ENCODE measurements at regions not wholly inside any gene's neighbourhood (a gene's known extent, or its start where the extent isn't known, plus 50 kb on each side); places are given as distances from the start of the nearest gene placed in this dataset.

DNA sequence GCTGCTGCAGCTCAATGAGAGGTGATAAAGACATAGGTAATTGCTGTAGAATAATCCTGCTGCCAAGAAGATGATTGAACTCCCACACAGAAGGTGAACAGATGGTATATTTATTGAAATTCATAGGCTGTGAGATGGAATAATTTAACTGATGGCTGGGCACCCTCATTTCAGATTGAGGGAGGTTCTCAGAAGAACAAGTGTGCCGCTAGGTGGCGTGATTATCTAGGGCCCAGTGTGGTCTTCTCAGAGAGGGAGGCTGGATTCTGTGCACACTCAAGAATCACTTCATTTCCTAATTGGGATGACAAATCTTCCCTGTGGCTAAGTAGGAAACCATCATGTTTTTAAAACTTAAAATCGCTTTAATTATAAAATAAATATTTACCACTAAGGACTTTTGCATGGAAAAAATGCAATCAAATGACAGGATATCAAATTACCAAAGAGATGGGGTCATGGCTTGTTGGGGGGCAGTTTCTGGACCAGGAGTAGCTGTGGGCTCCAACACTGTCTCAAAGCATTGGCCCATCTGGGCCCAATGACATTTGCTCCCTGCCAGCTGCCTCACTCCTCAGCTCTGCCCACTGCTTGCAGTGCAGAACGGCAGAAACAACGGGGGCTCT is 132.3 kb downstream of the SNAPC1 start:
- DNase-seq: peak; percentile 40 to 72

DNA sequence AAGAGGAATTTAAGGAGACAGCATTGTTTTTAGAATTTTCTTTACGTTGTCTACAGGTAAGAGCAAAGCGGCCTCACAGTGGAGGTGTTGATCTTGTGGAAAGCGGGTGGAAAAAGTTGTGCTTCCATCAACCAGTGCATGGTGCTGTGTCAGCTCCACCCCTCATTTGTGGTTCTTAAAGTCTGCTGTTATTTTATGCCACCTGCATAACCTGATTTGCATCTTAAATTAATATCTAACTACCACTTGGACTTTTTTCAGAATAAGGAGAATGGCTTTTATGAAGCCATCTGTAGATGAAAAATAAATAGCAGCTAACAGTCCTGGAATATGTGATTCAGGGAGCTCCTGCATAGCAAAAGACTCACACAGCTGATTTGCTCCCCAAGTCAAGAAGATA is 135.1 kb downstream of the SNAPC1 start:
- DNase-seq: no peak

- no peak for DNase-seq
Observed at GRCh38 chr14:61898568-61898967, 136.3 kb downstream of the SNAPC1 start.

DNA sequence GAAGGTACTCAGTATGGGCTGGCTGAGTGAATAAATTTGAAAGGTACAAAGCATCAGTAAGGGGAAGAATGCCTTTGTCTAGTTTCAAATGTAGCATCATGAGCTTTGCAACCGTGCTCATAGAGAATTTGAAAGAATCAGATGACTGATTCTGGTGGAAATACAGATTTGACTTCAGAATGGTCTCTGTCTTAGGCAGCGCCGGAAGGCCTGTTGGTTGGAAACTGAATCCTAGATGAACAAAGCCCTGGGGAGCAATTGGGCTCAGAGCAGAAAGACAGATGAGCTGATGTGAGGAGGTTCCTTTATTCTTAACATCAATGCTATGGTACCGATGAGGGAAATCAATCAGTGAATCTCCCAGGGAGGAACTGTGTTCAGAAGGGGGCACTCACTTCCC is 137.3 kb downstream of the SNAPC1 start:
- DNase-seq: no peak

- no peak for DNase-seq
Observed at GRCh38 chr14:61904946-61905345, 142.7 kb downstream of the SNAPC1 start.

- DNase-seq: peak in 1 of 2 experiments; percentile 47
Observed at GRCh38 chr14:61911574-61911973, 149.4 kb downstream of the SNAPC1 start.

- no peak for DNase-seq
Observed at GRCh38 chr14:61918998-61919397, 156.8 kb downstream of the SNAPC1 start.

DNA sequence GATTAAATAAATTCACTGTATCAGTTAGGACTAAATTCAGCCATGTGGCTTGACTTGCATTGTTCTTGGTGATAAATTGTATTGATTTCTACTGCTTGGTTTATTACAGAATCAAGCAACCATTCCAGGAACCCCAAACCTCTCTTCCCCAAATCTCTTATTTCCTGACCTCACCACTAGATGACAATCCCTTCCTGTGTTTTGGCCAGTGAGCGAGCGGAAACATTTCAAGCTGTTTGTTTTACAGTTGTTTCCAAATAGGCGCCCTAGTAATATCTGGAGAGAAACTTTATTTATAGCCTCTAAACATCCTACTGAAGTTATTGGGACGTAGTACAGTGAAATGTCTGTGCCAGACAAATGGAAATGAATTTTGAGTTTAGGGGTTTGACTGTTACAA is 161.1 kb downstream of the SNAPC1 start:
- DNase-seq: no peak

- DNase-seq: peak in 1 of 2 experiments; percentile 10
Observed at GRCh38 chr14:61925043-61925442, 162.8 kb downstream of the SNAPC1 start.

DNA sequence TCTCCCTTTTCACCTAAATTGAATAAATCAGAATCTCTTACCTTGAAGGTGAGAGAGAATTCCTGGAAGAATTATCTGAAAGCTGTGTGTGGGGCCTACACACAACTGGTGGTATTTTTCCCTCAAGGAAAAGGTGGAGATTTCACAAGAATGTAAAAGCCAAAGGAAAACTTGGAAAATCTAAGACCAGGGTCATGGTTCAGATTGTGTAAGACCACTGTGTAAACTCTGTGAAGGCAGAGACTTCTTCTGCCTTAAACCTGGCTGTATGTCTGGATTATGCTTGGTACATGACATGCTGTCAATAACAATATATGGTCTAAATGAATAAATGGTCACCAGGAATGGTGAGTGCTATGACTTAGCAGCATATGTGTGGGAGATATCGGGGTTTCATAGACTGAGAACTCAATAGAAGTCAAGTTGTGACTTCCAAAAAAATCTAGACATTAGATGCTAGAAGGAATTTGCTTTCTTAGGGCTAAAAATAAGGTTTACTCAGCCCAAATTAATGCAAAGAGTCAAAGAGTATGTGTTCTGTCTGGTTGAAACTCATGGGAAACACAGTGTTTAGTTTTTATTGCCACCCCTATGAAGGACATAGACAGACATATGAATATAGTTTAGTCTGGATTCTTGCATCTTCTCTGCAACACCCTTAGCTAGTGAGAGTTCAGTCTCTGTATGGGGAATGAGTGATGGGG is 163.7 kb downstream of the SNAPC1 start:
- DNase-seq: no peak

DNA sequence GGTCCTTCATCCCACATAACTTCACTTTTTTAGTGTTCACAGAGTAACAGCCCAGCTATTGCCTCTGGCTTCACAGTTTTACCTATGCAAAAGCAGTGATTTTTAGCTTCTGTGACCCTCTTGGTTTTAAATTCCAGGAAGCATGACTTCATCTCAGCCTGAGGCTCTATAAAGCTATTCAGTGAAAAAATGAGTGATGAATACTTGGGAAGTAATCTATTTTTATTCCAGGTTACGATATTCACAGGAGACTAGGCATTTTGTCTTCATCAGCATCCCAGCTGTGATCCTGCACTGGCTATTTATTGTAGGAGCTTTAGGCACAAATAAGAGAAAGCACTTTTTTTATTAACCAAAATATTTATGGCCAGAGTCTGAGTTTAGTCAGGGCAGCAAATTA is 164.8 kb downstream of the SNAPC1 start:
- no peak for DNase-seq

DNA sequence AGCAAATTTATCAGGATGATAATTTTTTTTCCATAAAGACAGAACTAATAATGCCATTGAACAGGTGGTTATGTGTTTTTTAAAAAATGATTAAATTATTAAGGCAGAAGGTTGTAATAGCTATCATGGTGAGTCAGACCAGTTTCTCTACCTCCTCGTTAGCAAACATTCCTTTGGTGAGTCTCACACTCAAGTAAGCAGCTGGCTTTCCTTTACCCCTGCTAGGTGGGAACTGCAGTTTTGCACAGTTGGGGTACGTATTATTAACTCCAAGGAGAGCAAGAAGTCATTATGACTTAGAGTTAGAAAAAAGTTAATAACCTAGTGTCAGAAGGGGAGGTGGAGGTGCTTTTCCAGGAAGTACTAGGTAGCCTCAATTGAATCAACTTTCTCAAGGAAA is 165.3 kb downstream of the SNAPC1 start:
- no peak for DNase-seq

DNA sequence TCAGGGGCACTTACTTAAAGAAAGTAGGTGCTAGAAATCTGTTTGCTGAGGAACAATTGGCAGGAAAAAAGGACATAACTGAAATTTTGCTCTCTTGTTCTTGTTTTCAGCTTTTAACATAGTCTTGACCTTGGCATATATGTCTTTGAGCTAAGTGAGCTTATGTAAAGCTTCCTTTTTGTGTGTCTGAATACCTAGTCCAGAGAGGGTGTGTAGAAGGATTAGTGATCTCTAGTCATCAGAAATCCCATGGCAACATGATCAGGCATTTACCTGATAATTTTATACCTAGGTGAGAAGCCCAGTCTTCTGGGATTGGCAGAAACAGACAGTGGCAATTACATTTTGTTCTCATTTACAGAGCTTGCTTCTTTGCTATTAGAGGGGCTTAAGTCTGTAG is 166.1 kb downstream of the SNAPC1 start:
- DNase-seq: no peak

DNA sequence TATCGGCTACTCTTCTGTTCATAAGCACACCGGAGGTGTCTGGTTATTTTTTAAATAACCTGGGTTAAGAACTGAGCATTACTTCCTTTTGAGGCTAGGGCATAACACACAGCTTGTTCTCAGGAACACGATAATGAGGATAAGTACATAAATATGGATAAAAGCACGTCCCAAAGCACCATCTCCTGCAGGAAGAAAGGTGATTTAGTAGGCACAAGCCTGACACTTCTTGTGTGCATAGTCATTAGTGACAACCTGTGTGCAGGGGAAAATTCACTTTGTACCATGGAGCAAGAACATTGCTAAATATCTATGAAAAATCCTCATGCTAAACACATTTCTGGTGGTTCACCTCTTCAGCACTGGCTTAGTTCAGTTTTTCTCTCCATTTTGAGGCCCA is 166.5 kb downstream of the SNAPC1 start:
- no peak for DNase-seq

DNA sequence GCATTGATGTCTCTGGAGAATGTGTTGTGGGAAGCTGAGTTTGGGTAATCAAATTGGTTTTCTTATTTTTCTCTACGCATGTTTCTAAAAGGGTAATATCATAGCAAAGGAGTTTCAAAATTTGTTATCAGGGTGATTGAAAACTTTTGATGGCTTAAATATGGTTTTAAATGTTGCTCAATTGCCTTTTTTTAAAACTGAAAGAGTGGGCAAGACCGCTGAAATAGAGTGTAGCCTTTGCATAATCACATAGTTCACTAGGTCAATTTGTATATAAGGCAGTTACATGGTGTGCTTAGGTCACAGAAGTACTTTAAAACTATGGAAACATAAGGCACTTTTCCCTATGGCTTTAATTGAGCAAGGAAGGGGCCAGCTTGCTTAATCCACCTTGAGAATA is 167.4 kb downstream of the SNAPC1 start:
- DNase-seq: no peak

DNA sequence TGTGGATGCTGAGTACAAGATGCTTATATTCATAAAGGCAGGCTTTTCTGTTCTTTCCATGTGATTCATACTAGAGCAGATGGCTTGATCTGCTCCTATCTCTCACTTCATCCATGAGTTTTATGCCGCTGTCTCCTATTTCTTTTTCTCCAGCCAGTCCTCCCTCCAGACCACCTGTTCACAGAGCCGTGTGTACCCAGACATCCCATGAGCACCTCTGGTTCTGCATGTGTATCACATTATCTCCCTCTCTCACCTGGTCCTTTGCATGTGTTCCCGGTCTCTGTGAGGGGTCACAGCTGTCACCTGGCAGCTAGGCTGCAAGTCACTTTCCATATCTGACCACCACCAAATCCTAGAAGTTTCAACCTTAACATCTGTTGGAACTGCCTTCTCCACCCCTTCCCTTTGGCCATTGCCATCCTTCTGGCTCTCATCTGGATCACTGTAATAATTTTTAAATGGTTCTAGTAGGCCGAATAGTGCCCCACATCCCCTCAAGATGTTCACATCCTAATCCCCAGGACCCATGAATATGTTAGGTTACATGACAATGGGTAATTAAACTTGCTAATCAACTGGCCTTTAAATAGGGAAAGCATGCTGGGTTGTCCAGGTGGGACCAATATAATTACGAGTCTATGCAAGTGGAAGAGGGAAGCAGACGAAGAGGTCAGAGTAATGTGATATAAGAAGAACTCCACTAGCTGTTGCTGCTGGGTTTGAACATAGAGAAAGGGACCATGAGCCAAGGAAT is 168.1 kb downstream of the SNAPC1 start:
- DNase-seq: no peak

- peak; percentile 57 to 75 for DNase-seq
Observed at GRCh38 chr14:61932974-61933373, 170.8 kb downstream of the SNAPC1 start.

GRCh38 chr14:61934385-61934784 is 172.2 kb downstream of the SNAPC1 start:
- DNase-seq: no peak

DNA sequence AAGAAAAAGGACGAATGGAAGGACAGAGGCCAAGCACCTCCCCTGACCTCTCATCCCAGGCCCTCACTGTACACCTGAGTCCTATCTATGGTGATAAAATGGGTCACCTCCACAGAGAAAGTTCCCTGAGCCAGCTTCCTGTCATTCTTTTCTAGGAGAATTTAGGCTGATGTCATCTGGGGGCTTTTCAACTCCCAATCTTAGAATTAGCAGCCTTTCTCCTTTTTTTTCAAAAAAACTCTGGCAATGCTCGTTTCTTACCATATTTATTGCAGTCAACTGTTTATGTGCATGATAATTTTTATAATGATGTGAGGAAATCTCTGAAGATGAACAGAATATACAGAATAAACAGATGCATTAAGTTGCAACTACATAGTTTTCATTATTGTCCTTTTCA is 177.6 kb downstream of the SNAPC1 start:
- DNase-seq: no peak

GRCh38 chr14:61940666-61941420 is 178.6 kb downstream of the SNAPC1 start:
- DNase-seq: no peak

DNA sequence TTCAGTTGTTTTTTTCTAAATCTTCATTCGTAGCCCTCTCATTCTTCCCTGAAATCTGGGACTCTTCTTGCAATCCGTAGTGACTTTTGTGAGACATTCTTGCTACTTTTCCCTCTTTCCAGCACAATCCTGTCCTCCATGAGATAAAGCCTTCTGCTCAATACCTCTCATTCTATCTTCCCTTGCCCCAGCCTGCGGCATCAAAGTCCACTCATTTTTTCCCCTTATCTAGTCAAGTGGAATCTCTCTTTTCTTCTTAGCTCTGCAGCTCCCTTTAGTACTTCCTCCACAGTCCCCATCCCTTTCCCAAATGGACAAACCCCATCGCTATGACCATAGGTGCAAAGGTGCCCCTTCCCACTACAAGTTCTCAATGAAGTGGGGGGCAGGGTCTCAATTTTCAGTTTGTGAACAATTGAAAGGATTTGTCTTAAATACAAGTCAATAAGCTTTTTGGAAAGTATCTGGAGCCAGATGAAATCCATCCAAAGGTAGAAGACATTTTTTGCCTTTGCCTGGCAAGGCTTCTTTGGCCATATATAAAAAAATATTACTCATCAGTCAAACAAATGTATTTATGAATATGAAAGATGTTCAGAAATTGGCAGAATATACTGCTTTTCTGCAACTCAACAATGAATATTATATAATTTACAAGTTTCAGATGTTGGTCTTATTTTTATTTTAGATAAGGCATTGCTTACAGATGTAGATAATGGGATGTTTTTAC is 179.4 kb downstream of the SNAPC1 start:
- DNase-seq: no peak

DNA sequence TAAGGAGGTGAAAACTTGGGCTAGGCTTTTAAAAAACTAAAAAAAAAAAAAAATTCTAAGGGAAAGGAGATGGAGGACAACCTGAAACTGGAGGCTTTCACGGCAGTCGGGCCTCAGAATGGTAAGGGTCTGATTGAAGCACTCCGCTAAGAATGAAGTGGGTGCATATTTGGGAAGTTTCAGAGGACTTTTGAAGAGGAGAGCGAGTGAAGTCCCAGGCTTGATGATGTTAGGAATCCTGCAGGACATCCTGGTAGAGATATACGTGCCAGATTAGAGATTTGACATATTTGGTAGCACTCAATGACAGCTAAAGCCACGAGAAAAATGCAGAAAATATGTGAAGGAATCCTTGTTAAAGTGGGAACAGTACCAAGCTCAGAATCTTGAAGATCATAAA is 186.2 kb downstream of the SNAPC1 start:
- no peak for DNase-seq

GRCh38 chr14:61950340-61950739 is 188.1 kb downstream of the SNAPC1 start:
- no peak for DNase-seq

Measured in NCI-H187 (cell line).